ENCODE measurements at regions not wholly inside any gene's neighbourhood (a gene's known extent, or its start where the extent isn't known, plus 50 kb on each side); places are given as distances from the start of the nearest gene placed in this dataset.

- Histone ChIP-seq H3K4me3 (ENCODE audit: low read depth in 2 of 2, low read length in 2 of 2) (no peak overlapping the region), H3K9me3 (ENCODE audit: control insufficient read depth, insufficient read depth, low read depth, low read length) (no peaks in the 10 kb centered on the region), H3K4me1 (ENCODE audit: control insufficient read depth, insufficient read depth, low read length) (no peaks in the 10 kb centered on the region), H3K27me3 (ENCODE audit: control insufficient read depth, insufficient read depth, low read length) (no peaks in the 10 kb centered on the region), H3K27ac (ENCODE audit: low read length) (no peak overlapping the region), H3K36me3 (ENCODE audit: control insufficient read depth, insufficient read depth, low read length) (no peaks in the 10 kb centered on the region)
- no TSS peak for BruUV-seq (replicated peaks)
- POLR2A ChIA-PET: no interaction called here
- CTCF ChIA-PET: no interaction called here
- no peak for TF ChIP-seq SIN3A (IDR thresholded peaks at IDR 0.05; ENCODE audit: borderline replicate concordance, insufficient read depth, low read depth, low read length)
- TF ChIP-seq, protein P1, sequence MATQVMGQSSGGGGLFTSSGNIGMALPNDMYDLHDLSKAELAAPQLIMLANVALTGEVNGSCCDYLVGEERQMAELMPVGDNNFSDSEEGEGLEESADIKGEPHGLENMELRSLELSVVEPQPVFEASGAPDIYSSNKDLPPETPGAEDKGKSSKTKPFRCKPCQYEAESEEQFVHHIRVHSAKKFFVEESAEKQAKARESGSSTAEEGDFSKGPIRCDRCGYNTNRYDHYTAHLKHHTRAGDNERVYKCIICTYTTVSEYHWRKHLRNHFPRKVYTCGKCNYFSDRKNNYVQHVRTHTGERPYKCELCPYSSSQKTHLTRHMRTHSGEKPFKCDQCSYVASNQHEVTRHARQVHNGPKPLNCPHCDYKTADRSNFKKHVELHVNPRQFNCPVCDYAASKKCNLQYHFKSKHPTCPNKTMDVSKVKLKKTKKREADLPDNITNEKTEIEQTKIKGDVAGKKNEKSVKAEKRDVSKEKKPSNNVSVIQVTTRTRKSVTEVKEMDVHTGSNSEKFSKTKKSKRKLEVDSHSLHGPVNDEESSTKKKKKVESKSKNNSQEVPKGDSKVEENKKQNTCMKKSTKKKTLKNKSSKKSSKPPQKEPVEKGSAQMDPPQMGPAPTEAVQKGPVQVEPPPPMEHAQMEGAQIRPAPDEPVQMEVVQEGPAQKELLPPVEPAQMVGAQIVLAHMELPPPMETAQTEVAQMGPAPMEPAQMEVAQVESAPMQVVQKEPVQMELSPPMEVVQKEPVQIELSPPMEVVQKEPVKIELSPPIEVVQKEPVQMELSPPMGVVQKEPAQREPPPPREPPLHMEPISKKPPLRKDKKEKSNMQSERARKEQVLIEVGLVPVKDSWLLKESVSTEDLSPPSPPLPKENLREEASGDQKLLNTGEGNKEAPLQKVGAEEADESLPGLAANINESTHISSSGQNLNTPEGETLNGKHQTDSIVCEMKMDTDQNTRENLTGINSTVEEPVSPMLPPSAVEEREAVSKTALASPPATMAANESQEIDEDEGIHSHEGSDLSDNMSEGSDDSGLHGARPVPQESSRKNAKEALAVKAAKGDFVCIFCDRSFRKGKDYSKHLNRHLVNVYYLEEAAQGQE (IDR thresholded peaks at IDR 0.05; ENCODE audit: insufficient read depth in 1 of 2, low read depth in 2 of 2, low read length in 1 of 2): no peak
- TF ChIP-seq POLR2AphosphoS5 (IDR thresholded peaks at IDR 0.05; ENCODE audit: low read depth, low read length): no peak
- no peak for TF ChIP-seq TCF7L2 (IDR thresholded peaks at IDR 0.05; ENCODE audit: low read depth, low read length)
- no peak for TF ChIP-seq CTCF (IDR thresholded peaks at IDR 0.05)
- ATAC-seq: no peak
- DNase-seq (ENCODE audit: low read depth, low spot score): no peak
- in situ Hi-C loops (cut with HindIII; ENCODE audit: low pct_unique_long_range_greater_than_20kb, low sequenced_read_pairs): no loop called here
- intact Hi-C loops (cut with micrococcal nuclease; ENCODE audit: unreplicated experiment): no loop called here
Measured at GRCh38 chr12:20142316-20142715, 226.0 kb upstream of the PDE3A start.

DNA sequence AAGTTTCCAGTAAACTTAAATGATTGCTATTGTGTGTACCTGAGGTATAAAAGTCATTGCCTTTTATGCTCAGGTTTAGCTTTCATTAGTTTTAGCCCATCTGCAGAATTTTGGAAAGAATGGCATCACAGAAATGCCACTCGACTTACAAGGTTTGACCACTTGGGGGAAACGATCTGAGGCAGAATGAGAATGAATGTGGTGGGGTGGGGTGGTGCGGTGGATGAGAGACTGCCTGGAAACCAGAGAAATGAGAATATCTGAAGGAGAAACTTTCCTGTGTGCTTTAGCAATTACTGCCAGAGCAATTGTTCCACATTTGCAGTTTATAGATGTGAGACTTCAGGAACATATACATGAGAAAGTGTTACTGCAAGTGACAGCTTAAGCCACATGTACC lies 225.4 kb upstream of the PDE3A start:
- DNase-seq (ENCODE audit: low read depth, low spot score) (no peak), ATAC-seq (no peak)
- H3K36me3 ChIP-seq (ENCODE audit: control insufficient read depth, insufficient read depth, low read length): no peaks in the 10 kb centered on the region
- intact Hi-C loops (cut with micrococcal nuclease; ENCODE audit: unreplicated experiment) (no loop called here), in situ Hi-C loops (cut with HindIII; ENCODE audit: low pct_unique_long_range_greater_than_20kb, low sequenced_read_pairs) (no loop called here)
- H3K27me3 ChIP-seq (ENCODE audit: control insufficient read depth, insufficient read depth, low read length): no peaks in the 10 kb centered on the region
- no TSS peak for BruUV-seq (replicated peaks)
- H3K4me3 ChIP-seq (ENCODE audit: low read depth in 2 of 2, low read length in 2 of 2): no peak overlapping the region
- CTCF ChIA-PET: no interaction called here
- no peaks in the 10 kb centered on the region for H3K9me3 ChIP-seq (ENCODE audit: control insufficient read depth, insufficient read depth, low read depth, low read length)
- H3K27ac ChIP-seq (ENCODE audit: low read length): no peak overlapping the region
- H3K4me1 ChIP-seq (ENCODE audit: control insufficient read depth, insufficient read depth, low read length): no peaks in the 10 kb centered on the region
- POLR2A ChIA-PET: no interaction called here
- no peak for TF ChIP-seq CTCF (IDR thresholded peaks at IDR 0.05)
- TF ChIP-seq, protein P1 (IDR thresholded peaks at IDR 0.05; ENCODE audit: insufficient read depth in 1 of 2, low read depth in 2 of 2, low read length in 1 of 2): no peak
- no peak for TF ChIP-seq POLR2AphosphoS5 (IDR thresholded peaks at IDR 0.05; ENCODE audit: low read depth, low read length)
- TF ChIP-seq TCF7L2 (IDR thresholded peaks at IDR 0.05; ENCODE audit: low read depth, low read length): no peak
